Ascending aorta (tissue), 2 donors: ENCODE measurements at regions not wholly inside any gene's neighbourhood (a gene's known extent, or its start where the extent isn't known, plus 50 kb on each side); places are given as distances from the start of the nearest gene placed in this dataset.

Experiments used
- DNase-seq, 2 donors: peaks; one replicate each; pipeline ENCODE4 v3.0.0-alpha.2; 2019; ENCODE audit warnings: low spot score in 2 of 2
- H3K27ac ChIP-seq, 2 donors: fragments of 200-600 bp; sonication (generic); one replicate each; pipeline ENCODE4 v1.5.1; 2016 to 2017; ENCODE audit warnings: mild to moderate bottlenecking in 1 of 2
- H3K27me3 ChIP-seq: fragments of 200-600 bp; sonication (generic); one replicate; pipeline ENCODE4 v1.5.1; 2017
- H3K36me3 ChIP-seq, 2 donors: fragments of 200-600 bp; sonication (generic); one replicate each; pipeline ENCODE4 v1.5.1; 2016
- H3K4me1 ChIP-seq, 2 donors: fragments of 200-600 bp; sonication (generic); one replicate each; pipeline ENCODE4 v1.5.1; 2016 to 2017; ENCODE audit warnings: mild to moderate bottlenecking in 1 of 2
- H3K4me3 ChIP-seq, 2 donors: fragments of 200-600 bp; sonication (generic); one replicate each; pipeline ENCODE4 v1.5.1; 2016 to 2017; ENCODE audit warnings: mild to moderate bottlenecking in 1 of 2
- H3K9me3 ChIP-seq, 2 donors: fragments of 200-600 bp; sonication (generic); one replicate each; pipeline ENCODE4 v1.5.1; 2016
- CTCF ChIP-seq, 3 experiments: fragments of 200-600 bp in 2 of 3; fragments of 450-650 bp in 1 of 3; sonication (generic) in 2 of 3; IDR thresholded peaks; one replicate each; pipeline ENCODE4 v1.5.1; 2016 to 2019; ENCODE audit warnings: antibody characterized with exemption in 3 of 3, mild to moderate bottlenecking in 1 of 3, moderate library complexity in 1 of 3
- intact Hi-C: fragments of 100-400 bp; cut with DNase I; formaldehyde crosslinking; loops from one replicate; pipeline ENCODE4 v1.15.1; 2023

GRCh38 chr4:189784651-189785050 is 156.0 kb upstream of the FRG1 start:
- no peak overlapping the region for H3K4me3 ChIP-seq
- TF ChIP-seq CTCF (IDR thresholded peaks at IDR 0.05), result no peak
- no peak for DNase-seq
- no peak overlapping the region for H3K27ac ChIP-seq
- no peaks in the 10 kb centered on the region for H3K27me3 ChIP-seq
- no peaks in the 10 kb centered on the region for H3K9me3 ChIP-seq
- H3K36me3 ChIP-seq, result no peaks in the 10 kb centered on the region
- intact Hi-C loops, result no loop called here
- no peaks in the 10 kb centered on the region for H3K4me1 ChIP-seq

GRCh38 chr4:189785257-189785656 is 155.4 kb upstream of the FRG1 start:
- H3K4me1 ChIP-seq, result no peaks in the 10 kb centered on the region
- H3K27ac ChIP-seq, result no peak overlapping the region
- TF ChIP-seq CTCF (IDR thresholded peaks at IDR 0.05), result no peak
- no peaks in the 10 kb centered on the region for H3K9me3 ChIP-seq
- intact Hi-C loops, result no loop called here
- H3K36me3 ChIP-seq, result no peaks in the 10 kb centered on the region
- H3K4me3 ChIP-seq, result no peak overlapping the region
- no peak for DNase-seq
- H3K27me3 ChIP-seq, result no peaks in the 10 kb centered on the region

GRCh38 chr4:189786447-189786846 is 154.2 kb upstream of the FRG1 start:
- no peak for DNase-seq
- H3K27me3 ChIP-seq, result no peaks in the 10 kb centered on the region
- H3K36me3 ChIP-seq, result no peaks in the 10 kb centered on the region
- intact Hi-C loops, result no loop called here
- H3K4me1 ChIP-seq, result no peaks in the 10 kb centered on the region
- H3K27ac ChIP-seq, result no peak overlapping the region
- H3K9me3 ChIP-seq, result no peaks in the 10 kb centered on the region
- no peak for TF ChIP-seq CTCF (IDR thresholded peaks at IDR 0.05)
- no peak overlapping the region for H3K4me3 ChIP-seq

GRCh38 chr4:189787216-189788031 is 153.2 kb upstream of the FRG1 start:
- Histone ChIP-seq H3K27ac (no peak overlapping the region), H3K36me3 (no peaks in the 10 kb centered on the region), H3K4me1 (no peaks in the 10 kb centered on the region), H3K27me3 (no peaks in the 10 kb centered on the region), H3K9me3 (no peaks in the 10 kb centered on the region), H3K4me3 (no peak overlapping the region)
- TF ChIP-seq CTCF (IDR thresholded peaks at IDR 0.05), result no peak
- no peak for DNase-seq
- intact Hi-C loops, result no loop called here

- Histone ChIP-seq H3K27ac (no peak overlapping the region), H3K9me3 (no peaks in the 10 kb centered on the region), H3K27me3 (no peaks in the 10 kb centered on the region), H3K4me3 (no peak overlapping the region), H3K4me1 (no peaks in the 10 kb centered on the region), H3K36me3 (no peaks in the 10 kb centered on the region)
- intact Hi-C loops, result no loop called here
- DNase-seq, result peak in 1 of 2 donors; percentile 68
- peak; percentile 8 to 72 (median 61) for TF ChIP-seq CTCF (IDR thresholded peaks at IDR 0.05)
Measured at GRCh38 chr4:189792924-189793618, 147.6 kb upstream of the FRG1 start.
